Stimulated activated CD4-positive, alpha-beta T cell treated with anti-CD3 and anti-CD28 coated beads, Interleukin-4, amount 100 ng/mL, for 1 hour (primary cell): ENCODE measurements at regions not wholly inside any gene's neighbourhood (a gene's known extent, or its start where the extent isn't known, plus 50 kb on each side); places are given as distances from the start of the nearest gene placed in this dataset.

ENCODE experiments used
- DNase-seq: peaks from one replicate; pipeline ENCODE4 v3.0.0-alpha.2; 2020

GRCh38 chr4:101563126-101563525 is 215.8 kb upstream of the PPP3CA start:
- DNase-seq, result no peak

DNA sequence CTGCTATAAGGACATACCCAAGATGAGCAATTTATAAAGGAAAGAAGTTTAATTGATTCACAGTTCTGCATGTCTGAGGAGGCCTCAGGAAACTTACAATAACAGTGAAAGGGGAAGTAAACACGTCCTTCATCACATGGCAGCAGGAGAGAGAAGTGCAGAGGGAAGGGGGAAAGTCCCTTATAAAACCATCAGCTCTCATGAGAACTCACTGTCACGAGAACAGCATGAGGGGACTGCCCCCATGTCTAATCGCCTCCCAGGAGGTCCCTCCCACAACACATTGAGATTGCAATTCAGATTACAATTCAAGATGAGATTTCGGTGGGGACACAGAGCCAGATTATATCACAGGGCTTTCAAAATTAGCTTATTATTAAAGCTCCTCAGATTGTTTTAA is 209.5 kb upstream of the PPP3CA start:
- DNase-seq, result no peak

DNA sequence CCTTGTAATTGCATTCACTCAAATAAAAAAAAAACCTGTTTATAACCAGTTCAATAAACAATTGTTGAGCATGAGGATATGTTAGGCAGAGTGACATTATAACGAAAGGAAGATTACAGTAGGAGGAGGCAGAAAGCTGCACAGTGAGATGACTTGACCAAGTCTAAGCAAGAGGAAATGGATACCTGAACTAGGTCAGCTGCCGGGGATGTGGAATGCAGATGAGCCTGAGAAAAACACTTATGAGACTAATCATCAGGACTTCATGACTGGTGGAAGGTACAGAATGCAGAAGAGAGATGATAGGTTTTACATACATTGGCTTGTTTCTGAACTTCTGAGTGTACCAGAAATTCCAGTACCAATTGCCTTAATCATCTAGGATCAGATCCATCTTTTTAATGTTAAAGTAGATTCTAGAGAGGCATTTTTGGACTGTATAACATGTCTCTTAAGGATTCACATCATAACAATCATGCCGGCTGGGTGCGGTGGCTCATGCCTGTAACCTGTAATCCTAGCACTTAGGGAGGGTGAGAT is 208.1 kb upstream of the PPP3CA start:
- DNase-seq, result no peak

- no peak for DNase-seq
These were observed 193.0 kb upstream of the PPP3CA start for GRCh38 chr4:101540336-101540735.

DNA sequence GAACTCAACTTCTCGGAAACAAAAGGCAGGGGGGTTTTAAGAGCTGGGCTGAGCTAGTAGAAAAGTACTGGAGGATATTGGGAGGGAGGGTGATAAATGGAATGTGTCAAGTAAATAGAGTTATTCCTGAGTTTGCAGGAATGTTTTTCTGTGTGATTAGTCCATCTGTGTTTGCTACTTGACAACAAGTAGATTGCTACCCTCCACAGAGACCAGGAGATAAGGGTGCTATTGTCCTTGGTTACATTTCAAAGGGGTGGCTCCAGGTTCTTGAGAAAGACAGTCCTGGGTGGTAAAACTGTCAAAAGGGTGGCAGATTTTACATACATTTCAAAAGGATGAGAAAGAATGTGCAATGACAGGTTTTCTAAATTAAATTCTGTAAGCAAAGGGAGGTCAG is 181.2 kb upstream of the PPP3CA start:
- no peak for DNase-seq

DNA sequence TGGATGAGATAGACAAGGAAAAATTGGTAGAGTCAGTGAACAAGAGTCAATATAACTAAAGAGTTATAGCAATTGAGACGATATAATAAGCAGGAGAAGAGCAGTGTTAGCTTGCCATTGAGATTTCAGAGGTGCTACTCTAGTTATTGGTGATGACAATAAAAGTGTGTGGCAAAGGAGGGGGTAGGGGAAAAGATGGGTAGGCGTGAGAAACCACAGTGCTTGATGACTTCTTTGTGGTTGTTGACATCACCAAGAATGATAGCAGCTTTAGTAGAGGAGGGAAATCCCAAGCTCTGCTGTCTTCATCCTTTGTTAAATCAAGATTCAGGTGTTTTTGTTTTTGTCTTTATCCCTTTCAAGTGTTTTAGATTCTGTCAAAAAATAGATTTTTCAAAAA is 179.9 kb upstream of the PPP3CA start:
- peak; percentile 37 for DNase-seq

DNA sequence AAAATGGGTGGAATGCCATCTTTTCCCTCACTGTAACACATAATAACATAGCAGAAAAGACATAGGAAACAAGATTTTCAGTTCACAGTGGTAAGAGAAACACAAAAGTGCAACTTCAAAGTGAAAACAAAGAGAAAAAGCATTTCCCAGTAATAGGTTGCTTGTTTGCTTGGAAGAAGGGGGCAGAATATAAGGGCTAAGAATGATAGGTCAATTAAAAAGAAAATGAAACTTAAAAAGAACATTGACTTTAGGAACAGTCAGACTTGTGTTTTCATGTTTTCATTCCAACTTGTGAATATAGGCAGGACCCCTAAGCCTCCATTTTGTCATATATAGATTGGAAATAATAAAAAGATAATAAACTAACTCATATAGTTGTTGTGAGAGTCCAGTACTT is 168.2 kb upstream of the PPP3CA start:
- no peak for DNase-seq

DNA sequence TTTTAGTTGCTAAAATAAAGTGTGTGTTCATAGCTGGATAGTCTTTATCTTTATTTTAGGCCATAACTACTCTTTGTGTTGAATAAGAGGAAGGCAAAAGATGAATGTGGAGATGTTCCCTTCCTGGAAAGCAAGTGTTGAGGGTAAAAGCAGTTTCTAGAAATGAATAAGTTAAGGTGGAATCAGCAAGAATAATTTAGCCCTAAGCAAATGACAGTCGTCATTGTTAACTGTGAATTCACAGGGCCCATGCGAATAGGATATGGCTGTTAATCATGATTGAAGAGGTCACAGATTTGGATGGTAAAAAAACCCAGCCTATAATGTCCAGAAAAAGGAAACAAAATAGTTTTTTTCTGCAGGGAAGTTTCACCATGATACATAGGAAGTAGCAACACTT is 167.8 kb upstream of the PPP3CA start:
- no peak for DNase-seq

GRCh38 chr4:101512416-101512815 is 165.1 kb upstream of the PPP3CA start:
- no peak for DNase-seq

DNA sequence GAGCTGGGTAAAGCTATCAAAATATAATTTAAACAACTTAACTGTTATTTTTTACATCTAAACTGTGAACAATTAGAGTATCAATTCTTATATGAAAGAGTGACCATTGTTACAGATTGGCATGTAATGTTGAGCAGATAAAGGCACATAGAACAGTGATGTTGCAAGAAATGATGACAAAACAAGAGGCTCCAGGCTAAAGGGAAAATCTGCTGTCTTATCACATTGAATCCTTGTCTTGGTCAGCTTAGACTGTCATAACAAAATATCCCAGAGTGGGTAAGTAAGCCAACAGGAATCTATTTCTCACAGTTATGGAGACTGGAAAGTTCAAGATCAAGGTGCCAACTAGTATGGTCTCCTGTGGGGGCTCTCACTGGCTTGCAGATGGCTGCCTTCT is 154.1 kb upstream of the PPP3CA start:
- DNase-seq, result no peak

DNA sequence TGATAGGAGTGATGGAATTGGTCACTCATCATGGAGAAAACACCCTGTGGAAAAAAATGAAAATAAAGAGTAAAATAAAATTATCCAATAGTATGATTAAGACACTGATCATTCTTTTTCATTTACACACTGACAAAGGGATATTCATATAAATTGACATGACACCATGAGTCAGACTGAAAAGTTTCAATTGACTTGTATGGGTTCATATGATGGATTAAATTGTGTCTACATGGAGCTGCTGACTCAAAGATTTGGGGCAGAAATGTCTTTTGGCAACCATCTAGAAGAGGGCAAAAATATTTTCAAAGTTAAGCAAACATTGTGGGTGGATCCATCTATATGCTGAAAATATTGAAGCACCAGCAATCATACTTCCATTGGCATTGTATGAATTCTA is 153.4 kb upstream of the PPP3CA start:
- no peak for DNase-seq

DNA sequence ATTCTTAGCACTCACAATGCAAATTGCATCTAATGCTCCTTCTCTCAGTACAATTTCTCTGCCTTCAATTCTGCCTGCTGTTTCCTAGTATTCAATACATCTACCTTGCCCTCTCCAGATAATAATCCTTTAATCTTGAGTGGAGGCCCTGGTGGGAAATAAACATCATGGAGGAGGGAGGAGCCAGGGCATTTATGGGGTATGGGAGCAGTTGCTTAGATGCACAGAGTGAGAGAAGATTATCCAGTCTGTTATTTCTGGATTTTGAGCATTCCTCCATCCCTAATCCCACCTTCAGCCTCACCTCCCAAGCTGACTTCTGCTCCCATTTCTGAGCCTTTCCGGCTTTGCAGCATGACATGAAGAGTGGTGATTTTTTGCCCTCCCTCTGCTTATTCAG is 127.9 kb upstream of the PPP3CA start:
- DNase-seq, result no peak

GRCh38 chr4:101471201-101471600 is 123.9 kb upstream of the PPP3CA start:
- no peak for DNase-seq

DNA sequence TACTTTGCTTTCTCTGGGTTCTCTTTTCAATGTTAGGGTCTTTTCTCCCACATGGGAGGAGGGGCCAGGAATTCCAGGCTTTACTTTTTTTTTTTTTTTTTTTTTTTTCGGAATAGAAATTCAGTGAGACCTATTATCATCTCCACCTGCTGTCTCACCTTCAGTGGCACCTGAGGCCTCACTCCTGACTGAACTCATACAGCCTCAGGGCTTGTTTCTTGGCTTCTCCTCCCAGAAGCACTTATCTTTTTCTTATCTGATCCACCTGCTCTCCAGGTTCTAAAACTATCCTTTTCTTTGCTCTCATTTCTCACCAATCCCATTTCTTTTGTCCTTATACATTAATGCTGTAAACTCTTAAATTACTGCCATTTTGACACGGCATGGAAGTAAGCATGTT is 117.3 kb upstream of the PPP3CA start:
- DNase-seq, result no peak

GRCh38 chr4:101458914-101459313 is 111.6 kb upstream of the PPP3CA start:
- no peak for DNase-seq

DNA sequence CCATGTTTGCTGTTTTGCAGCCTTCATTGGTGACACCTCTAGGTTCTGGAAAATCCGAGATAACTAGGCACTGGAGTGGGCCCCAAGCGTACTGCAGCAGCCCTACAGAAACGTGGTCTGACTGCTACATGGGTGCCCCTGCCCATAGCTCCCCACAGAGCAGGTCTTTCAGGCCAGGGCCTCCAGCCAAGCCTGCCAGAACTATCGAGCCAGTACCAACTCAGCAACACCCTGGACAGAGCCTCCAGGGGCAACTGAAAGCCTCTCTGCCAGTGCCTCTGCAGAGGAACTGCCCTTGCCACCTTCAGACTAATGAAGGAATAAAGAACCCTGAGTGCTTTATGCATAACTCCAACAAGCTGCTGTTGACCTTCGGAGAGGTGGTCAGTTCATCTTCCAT is 111.1 kb upstream of the PPP3CA start:
- no peak for DNase-seq

DNA sequence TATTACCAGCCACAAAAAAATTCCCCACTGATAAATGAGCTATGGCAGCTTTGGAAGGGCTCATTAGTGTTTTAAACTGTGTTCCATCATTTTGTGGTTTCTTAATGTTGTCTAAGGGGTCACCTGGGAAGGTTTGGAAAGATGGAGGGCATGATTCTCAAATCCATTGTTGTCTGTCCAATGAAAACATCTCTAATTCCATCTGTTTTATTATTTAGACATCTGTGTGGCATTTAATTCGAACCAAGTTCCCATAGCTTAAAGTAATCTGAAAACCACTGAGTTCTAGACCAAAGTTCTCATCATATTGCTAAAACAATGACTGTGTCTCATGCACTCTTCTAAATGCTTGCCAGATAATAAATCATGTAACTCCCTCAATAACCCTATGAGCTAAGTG is 103.8 kb upstream of the PPP3CA start:
- no peak for DNase-seq

- DNase-seq, result no peak
These were observed 94.1 kb upstream of the PPP3CA start for GRCh38 chr4:101441446-101441845.

DNA sequence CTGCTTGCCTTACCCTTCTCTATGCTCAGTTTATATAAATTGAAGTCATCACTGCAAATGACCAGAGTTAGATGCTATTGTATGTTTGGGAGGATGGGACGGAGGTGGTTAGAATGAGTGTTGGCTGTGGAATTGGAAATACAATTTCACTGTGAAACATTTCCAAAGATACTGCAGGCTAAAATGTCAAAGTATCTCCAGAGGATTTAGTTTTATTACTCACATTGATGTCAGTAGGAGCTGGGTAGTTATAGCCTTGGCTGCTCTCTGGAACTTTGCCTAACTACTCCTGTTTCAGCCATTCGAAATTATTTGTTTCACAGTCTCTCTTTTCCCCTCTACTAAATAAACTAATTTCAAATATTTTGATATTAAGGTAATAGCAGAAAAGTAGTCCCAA is 92.6 kb upstream of the PPP3CA start:
- DNase-seq, result no peak

GRCh38 chr4:101421386-101421785 is 74.1 kb upstream of the PPP3CA start:
- no peak for DNase-seq

GRCh38 chr4:101420661-101421060 is 73.3 kb upstream of the PPP3CA start:
- no peak for DNase-seq

GRCh38 chr4:101419336-101420135 is 72.2 kb upstream of the PPP3CA start:
- no peak for DNase-seq

DNA sequence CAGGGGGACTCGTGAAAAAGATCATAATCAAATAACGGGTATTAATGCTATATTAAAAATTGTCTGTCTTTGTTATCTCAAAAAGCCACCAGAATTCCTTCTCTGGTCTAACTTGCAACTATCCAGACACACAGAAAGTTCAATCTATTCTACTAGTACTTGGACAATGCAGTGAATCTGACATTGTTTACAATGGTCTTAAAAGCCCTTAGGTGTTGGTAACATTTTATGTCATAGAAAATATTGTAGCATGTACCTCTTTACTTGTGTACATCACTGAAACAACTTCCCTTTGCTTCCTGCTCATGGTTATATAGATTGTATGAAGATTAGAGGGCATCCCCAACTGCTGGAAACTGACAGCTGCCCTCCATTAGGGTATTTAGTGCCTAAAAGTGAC is 71.1 kb upstream of the PPP3CA start:
- DNase-seq, result no peak

DNA sequence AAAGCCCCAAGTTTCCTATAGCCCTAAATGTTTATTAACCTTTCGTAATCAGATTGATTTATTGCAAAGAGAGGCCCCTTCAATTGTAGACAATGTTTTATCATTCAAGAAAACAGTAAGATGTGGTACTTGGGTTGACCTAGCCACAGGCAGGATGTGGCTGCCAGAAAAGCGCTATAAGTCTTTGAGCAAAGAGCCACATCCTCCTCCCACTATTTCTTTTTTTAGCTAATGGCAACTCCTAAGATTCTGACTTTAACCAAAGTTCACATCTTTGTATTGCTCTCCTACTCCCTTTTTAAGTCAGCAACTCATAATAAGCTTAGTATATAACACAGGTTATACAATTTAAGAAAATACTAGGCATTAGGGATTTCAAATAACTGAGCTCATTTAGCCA is 70.7 kb upstream of the PPP3CA start:
- DNase-seq, result peak; percentile 30

DNA sequence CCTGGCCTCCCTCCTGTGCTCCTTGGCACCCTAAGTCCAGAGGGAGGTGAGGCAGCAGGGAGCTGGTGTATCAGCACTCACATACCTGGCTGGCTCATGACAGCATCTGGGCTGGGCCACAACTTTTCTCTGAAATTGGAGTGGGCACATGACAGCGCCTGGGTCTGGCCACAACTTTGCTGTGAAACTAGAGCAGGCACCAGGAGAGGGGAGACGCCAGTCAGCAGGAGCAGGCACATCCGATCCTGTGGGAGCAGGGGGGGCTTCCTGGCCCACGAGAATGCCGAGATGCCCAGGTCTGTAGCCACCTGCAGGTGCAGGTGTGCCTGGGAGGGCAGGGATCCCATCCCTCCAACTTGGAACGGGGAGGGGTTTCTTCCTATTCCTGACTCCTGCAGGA is 69.7 kb upstream of the PPP3CA start:
- DNase-seq, result no peak
